ENCODE measurements at regions not wholly inside any gene's neighbourhood (a gene's known extent, or its start where the extent isn't known, plus 50 kb on each side); places are given as distances from the start of the nearest gene placed in this dataset.

DNA sequence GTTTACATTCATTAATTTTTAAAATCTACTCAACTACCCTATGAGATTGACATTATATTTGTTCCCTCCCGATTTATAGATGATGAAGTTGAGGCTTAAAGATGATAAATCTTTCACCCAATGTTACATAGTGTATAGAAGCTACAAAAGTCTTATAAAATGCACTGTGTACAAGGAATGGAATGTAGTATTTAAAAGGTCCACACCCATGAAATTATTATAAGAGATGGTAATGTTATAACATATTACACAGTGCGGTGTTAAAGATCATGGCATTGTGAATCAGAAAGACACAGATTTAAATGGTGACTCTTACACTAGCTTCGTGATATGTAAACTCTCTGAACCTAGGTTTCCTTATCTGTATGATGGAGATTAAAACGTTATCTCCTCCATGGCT lies 141.6 kb upstream of the CHD1 start:
- H3K4me3 ChIP-seq: no peak overlapping the region
- H3K9ac ChIP-seq (ENCODE audit: low read depth in 2 of 2, low read length in 2 of 2): no peak overlapping the region
- intact Hi-C loops (cut with DNase I): no loop called here
- TF ChIP-seq, protein P1, sequence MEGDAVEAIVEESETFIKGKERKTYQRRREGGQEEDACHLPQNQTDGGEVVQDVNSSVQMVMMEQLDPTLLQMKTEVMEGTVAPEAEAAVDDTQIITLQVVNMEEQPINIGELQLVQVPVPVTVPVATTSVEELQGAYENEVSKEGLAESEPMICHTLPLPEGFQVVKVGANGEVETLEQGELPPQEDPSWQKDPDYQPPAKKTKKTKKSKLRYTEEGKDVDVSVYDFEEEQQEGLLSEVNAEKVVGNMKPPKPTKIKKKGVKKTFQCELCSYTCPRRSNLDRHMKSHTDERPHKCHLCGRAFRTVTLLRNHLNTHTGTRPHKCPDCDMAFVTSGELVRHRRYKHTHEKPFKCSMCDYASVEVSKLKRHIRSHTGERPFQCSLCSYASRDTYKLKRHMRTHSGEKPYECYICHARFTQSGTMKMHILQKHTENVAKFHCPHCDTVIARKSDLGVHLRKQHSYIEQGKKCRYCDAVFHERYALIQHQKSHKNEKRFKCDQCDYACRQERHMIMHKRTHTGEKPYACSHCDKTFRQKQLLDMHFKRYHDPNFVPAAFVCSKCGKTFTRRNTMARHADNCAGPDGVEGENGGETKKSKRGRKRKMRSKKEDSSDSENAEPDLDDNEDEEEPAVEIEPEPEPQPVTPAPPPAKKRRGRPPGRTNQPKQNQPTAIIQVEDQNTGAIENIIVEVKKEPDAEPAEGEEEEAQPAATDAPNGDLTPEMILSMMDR (IDR thresholded peaks at IDR 0.05): no peak
- DNase-seq: no peak
- H3K9me3 ChIP-seq: no peaks in the 10 kb centered on the region
- H3K36me3 ChIP-seq: no peaks in the 10 kb centered on the region
- H3K27me3 ChIP-seq: no peaks in the 10 kb centered on the region
- no peak overlapping the region for H3K27ac ChIP-seq
- H3K4me1 ChIP-seq: no peaks in the 10 kb centered on the region

DNA sequence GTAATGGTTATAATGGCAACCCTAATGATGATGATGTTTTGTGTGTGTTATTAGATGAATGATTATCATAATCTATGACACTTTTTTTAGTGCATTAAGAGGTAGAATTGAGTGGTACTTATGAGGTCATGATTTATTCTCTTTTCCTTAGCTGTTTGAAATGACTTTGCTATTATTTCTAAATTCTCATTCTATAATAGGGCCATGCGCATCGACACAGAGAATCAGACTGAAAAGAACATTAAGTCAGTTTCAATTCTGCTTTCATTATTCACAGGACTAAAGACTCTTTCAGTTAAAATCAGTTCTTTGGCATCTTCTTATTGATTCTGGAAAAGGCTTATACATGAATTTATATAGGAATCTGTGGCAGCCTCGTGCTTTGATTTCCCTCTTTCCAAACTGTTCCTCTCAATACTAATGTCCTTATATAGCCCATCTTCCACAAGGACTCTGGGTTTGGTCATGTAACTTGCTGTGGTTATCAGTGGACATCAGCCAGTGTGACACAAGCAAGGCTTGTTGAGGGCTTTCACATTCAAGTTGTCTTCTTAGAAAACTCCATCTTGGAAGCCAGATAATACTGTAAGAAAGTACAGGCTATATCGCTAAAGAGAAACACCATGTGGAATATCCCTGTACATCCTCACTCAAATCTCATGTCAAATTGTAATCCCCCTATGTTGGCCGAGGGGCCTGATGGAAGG lies 140.3 kb upstream of the CHD1 start:
- intact Hi-C loops (cut with DNase I): no loop called here
- DNase-seq: no peak
- H3K27me3 ChIP-seq: no peaks in the 10 kb centered on the region
- H3K4me3 ChIP-seq: no peak overlapping the region
- no peaks in the 10 kb centered on the region for H3K9me3 ChIP-seq
- H3K27ac ChIP-seq: no peak overlapping the region
- TF ChIP-seq, protein P1 (IDR thresholded peaks at IDR 0.05): no peak
- no peaks in the 10 kb centered on the region for H3K4me1 ChIP-seq
- no peak overlapping the region for H3K9ac ChIP-seq (ENCODE audit: low read depth in 2 of 2, low read length in 2 of 2)
- no peaks in the 10 kb centered on the region for H3K36me3 ChIP-seq

GRCh38 chr5:99063737-99064136 lies 134.9 kb upstream of the CHD1 start:
- intact Hi-C loops (cut with DNase I): loop anchor here (5.0 kb wide), 1 partner anchor 156 kb away; no protein-coding TSS in a partner anchor
- no peak overlapping the region for H3K4me3 ChIP-seq
- DNase-seq: no peak

GRCh38 chr5:99061711-99062110 lies 132.9 kb upstream of the CHD1 start:
- no peak overlapping the region for H3K27ac ChIP-seq
- no peak overlapping the region for H3K4me3 ChIP-seq
- no peaks in the 10 kb centered on the region for H3K27me3 ChIP-seq
- H3K9me3 ChIP-seq: no peaks in the 10 kb centered on the region
- no peak overlapping the region for H3K9ac ChIP-seq (ENCODE audit: low read depth in 2 of 2, low read length in 2 of 2)
- TF ChIP-seq, protein P1 (IDR thresholded peaks at IDR 0.05): no peak
- no peaks in the 10 kb centered on the region for H3K4me1 ChIP-seq
- intact Hi-C loops (cut with DNase I): loop anchor here (5.0 kb wide), 1 partner anchor 154 kb away; no protein-coding TSS in a partner anchor
- no peak for DNase-seq
- no peaks in the 10 kb centered on the region for H3K36me3 ChIP-seq

More at GRCh38 chr5:99063737-99064136, 134.9 kb upstream of the CHD1 start:
- H3K4me1 ChIP-seq: no peaks in the 10 kb centered on the region
- H3K36me3 ChIP-seq: no peaks in the 10 kb centered on the region
- no peak overlapping the region for H3K9ac ChIP-seq (ENCODE audit: low read depth in 2 of 2, low read length in 2 of 2)
- H3K27me3 ChIP-seq: no peaks in the 10 kb centered on the region
- TF ChIP-seq, protein P1 (IDR thresholded peaks at IDR 0.05): no peak
- no peaks in the 10 kb centered on the region for H3K9me3 ChIP-seq
- no peak overlapping the region for H3K27ac ChIP-seq

DNA sequence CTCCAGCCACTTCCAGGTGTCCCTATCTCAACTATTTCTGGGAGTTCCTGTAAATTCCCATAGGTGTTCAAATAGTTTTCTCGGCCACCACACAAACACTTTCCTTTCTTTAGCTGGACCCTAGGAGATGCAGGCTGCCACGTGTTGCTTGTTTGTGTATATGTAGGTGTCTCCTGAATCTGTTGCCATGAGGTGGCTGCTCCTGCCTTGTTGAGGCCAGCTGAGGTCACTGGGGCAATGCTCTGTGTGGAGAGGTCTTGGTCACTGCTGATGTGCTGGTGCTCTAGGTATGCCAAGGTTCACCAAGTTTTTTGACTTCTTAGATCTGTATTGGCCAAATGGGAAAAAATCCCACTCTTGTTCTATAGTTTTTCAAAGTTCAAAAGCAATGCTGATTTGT lies 132.5 kb upstream of the CHD1 start:
- H3K9me3 ChIP-seq: no peaks in the 10 kb centered on the region
- intact Hi-C loops (cut with DNase I): loop anchor here (5.0 kb wide), 1 partner anchor 154 kb away; no protein-coding TSS in a partner anchor
- H3K27me3 ChIP-seq: no peaks in the 10 kb centered on the region
- H3K4me3 ChIP-seq: no peak overlapping the region
- no peak overlapping the region for H3K27ac ChIP-seq
- H3K36me3 ChIP-seq: no peaks in the 10 kb centered on the region
- no peaks in the 10 kb centered on the region for H3K4me1 ChIP-seq
- no peak for DNase-seq
- TF ChIP-seq, protein P1 (IDR thresholded peaks at IDR 0.05): no peak
- H3K9ac ChIP-seq (ENCODE audit: low read depth in 2 of 2, low read length in 2 of 2): no peak overlapping the region
